Left ventricle myocardium inferior (tissue), 1 donor: ENCODE measurements at regions not wholly inside any gene's neighbourhood (a gene's known extent, or its start where the extent isn't known, plus 50 kb on each side); places are given as distances from the start of the nearest gene placed in this dataset.
A peak's percentile ranks its signal among the peaks of the same experiment; 100 is the strongest.

Source experiments
- DNase-seq: peaks from one replicate; pipeline ENCODE4 v3.0.0-alpha.2; 2020
- H3K27ac ChIP-seq: fragments of 200-600 bp; replicated peaks from 2 replicates; pipeline ENCODE4 v1.8.0; 2021
- H3K27me3 ChIP-seq: fragments of 200-600 bp; 2 replicates; pipeline ENCODE4 v1.8.0; 2021; ENCODE audit warnings: low read depth
- H3K36me3 ChIP-seq: fragments of 200-600 bp; 2 replicates; pipeline ENCODE4 v1.8.0; 2021
- H3K4me1 ChIP-seq: fragments of 200-600 bp; 2 replicates; pipeline ENCODE4 v1.8.0; 2021
- H3K4me3 ChIP-seq: fragments of 200-600 bp; 2 replicates; pipeline ENCODE4 v1.8.0; 2021; ENCODE audit warnings: mild to moderate bottlenecking, moderate library complexity
- H3K9me3 ChIP-seq: fragments of 200-600 bp; replicated peaks from 2 replicates; pipeline ENCODE4 v1.8.0; 2021
- intact Hi-C: fragments of 100-400 bp; cut with micrococcal nuclease; formaldehyde crosslinking; loops from one replicate; pipeline ENCODE4 v1.11.0; 2022
- TF ChIP-seq, protein P1 (sequence below): fragments of 200-600 bp; IDR thresholded peaks from 2 replicates; pipeline ENCODE4 v1.8.0; 2021; ENCODE audit warnings: antibody characterized with exemption, mild to moderate bottlenecking, borderline replicate concordance
- donor health status: DM: no; HTN: yes; CAD: no; lungs with severe emphysema.

DNA sequence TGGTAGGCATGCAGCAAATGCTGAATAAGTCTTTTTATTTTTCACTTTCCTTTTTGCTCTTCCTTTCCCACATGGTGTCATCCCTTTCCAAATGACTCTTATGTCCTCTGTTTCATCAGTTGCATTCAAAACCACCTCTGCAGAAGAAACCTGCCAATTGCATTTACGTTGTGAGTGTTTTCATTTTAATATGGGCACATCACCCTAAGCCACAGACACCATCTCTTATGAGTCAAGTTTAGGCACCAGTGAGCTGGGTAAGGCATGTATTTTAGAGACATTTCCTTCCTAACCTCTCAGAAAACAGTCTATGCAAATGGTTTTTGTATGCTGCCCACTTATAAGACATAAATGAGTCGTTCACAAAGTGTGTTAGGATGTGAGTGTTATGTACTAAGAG lies 223.3 kb upstream of the ADAMTS9 start:
- Histone ChIP-seq H3K36me3 (no peaks in the 10 kb centered on the region), H3K9me3 (no peaks in the 10 kb centered on the region), H3K27me3 (no peaks in the 10 kb centered on the region), H3K27ac (no peak overlapping the region), H3K4me3 (no peak overlapping the region), H3K4me1 (peaks cover 56% of the 10 kb centered on the region)
- intact Hi-C loops, result no loop called here
- no peak for DNase-seq
- TF ChIP-seq, protein P1, sequence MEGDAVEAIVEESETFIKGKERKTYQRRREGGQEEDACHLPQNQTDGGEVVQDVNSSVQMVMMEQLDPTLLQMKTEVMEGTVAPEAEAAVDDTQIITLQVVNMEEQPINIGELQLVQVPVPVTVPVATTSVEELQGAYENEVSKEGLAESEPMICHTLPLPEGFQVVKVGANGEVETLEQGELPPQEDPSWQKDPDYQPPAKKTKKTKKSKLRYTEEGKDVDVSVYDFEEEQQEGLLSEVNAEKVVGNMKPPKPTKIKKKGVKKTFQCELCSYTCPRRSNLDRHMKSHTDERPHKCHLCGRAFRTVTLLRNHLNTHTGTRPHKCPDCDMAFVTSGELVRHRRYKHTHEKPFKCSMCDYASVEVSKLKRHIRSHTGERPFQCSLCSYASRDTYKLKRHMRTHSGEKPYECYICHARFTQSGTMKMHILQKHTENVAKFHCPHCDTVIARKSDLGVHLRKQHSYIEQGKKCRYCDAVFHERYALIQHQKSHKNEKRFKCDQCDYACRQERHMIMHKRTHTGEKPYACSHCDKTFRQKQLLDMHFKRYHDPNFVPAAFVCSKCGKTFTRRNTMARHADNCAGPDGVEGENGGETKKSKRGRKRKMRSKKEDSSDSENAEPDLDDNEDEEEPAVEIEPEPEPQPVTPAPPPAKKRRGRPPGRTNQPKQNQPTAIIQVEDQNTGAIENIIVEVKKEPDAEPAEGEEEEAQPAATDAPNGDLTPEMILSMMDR, result no peak

DNA sequence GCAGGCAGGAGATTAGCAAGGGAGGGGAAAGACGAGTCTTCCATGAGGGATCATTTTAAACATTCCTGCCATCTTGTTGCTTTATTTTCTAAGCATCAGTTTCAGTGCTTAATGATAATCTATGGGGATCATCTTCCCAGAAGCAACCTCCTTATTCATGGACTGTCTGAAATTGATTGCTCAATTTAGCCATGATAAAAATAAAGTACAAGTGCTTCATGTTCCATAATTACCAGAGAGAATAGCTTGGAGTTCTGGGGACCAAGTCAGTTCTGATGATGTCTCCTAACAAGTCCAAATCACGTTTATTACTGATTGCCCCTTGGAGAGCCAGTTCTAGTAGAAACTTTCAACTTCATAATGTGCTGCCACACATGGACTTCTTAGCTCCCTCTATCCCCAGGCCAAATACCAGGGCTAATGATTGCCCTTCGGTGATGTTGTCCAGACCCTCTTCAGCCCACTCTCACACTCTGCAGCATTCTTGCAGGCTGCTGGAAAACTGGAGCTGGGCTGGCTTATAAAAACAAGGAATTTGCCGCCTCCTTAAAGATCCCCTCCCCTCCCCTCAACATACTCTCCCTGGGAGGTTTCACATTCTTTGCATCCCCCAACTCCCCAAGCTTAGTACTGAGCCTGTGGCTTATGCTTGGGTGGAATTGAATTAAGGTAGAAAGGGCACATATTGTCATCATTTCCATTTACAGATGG lies 222.1 kb upstream of the ADAMTS9 start:
- H3K4me3 ChIP-seq, result no peak overlapping the region
- no peaks in the 10 kb centered on the region for H3K27me3 ChIP-seq
- no peaks in the 10 kb centered on the region for H3K36me3 ChIP-seq
- H3K27ac ChIP-seq, result peak overlapping the region; percentile 77
- H3K9me3 ChIP-seq, result no peaks in the 10 kb centered on the region
- peaks cover 53% of the 10 kb centered on the region for H3K4me1 ChIP-seq
- intact Hi-C loops, result no loop called here
- TF ChIP-seq, protein P1, result no peak
- DNase-seq, result no peak

DNA sequence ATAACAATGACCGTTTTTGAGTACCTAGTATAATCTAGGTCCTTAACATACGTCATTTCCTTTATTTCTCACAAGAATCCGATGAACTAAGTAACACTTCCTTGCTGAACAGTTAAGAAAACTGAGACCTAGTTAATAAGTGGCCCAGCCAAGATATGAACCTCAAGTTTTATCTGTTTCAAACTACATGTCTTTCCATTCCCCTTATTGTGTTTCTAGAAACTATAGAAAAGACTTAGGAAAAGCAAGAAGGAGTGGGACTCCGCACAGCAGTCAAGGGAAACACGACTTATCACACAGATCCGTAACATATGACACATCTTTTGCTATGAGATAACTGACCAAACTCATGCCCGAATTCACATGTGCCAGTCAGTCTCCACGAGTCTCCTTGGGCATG lies 221.2 kb upstream of the ADAMTS9 start:
- no peak for DNase-seq
- Histone ChIP-seq H3K27ac (peak overlapping the region; percentile 77), H3K4me3 (no peak overlapping the region), H3K9me3 (no peaks in the 10 kb centered on the region), H3K36me3 (no peaks in the 10 kb centered on the region), H3K27me3 (no peaks in the 10 kb centered on the region), H3K4me1 (peaks cover 55% of the 10 kb centered on the region)
- TF ChIP-seq, protein P1, result no peak
- intact Hi-C loops, result no loop called here

DNA sequence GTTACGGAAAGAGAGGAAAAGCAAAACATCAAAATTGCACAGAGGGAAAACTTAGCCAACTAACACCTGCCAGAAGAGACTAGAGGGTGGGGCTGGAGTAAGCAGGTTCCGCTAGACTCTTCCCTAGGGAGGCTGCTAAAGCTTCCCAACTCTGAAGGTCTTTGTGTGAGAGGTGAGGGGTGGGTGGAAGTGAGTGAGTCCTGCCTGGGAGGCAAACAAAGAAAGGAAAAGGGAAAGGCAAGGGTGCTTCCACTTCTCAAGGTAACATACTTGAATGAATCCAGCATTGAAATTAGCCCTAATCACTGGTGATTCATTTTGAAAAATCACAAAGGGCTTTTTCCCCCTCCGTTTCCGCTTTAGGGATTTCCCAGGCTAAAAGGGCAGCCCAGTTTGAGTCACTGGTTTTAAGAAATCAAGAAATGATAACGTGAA lies 220.5 kb upstream of the ADAMTS9 start:
- no peak for DNase-seq
- intact Hi-C loops, result no loop called here
- H3K36me3 ChIP-seq, result no peaks in the 10 kb centered on the region

DNA sequence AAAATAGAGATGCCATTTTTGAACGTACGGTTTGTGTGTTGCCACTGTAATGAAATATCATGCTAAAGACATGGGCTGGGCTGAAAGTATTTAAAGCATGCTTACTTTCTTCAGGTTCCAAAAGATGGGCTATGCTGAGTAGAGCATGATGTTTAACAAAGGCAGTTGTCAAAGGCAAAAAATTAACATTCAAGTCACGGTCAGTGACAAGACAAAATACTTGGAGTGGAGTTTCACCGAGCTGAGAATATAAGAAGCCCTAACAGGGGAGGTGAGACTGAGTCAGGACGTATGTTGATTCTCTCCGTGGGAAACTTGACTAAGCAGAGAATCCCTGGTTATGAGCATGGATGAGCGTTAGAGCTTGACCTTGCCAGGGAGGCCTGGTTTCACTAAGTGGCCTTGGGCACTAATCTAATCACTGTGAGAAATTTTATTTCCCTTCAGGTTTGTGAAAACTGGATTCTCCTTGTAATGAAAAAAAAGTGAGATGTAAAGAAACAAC lies 218.2 kb upstream of the ADAMTS9 start:
- TF ChIP-seq, protein P1, result no peak
- peaks cover 82% of the 10 kb centered on the region for H3K4me1 ChIP-seq
- no peaks in the 10 kb centered on the region for H3K9me3 ChIP-seq
- no peaks in the 10 kb centered on the region for H3K27me3 ChIP-seq
- no peaks in the 10 kb centered on the region for H3K36me3 ChIP-seq
- H3K4me3 ChIP-seq, result no peak overlapping the region
- no peak for DNase-seq
- peak overlapping the region; percentile 39 for H3K27ac ChIP-seq
- intact Hi-C loops, result no loop called here

More for the DNA sequence above, 220.5 kb upstream of the ADAMTS9 start:
- TF ChIP-seq, protein P1, result no peak
- H3K27ac ChIP-seq, result peak overlapping the region; percentile 77
- H3K27me3 ChIP-seq, result no peaks in the 10 kb centered on the region
- no peaks in the 10 kb centered on the region for H3K9me3 ChIP-seq
- H3K4me1 ChIP-seq, result peaks cover 59% of the 10 kb centered on the region
- no peak overlapping the region for H3K4me3 ChIP-seq
